NT2/D1 (cell line): ENCODE measurements at regions not wholly inside any gene's neighbourhood (a gene's known extent, or its start where the extent isn't known, plus 50 kb on each side); places are given as distances from the start of the nearest gene placed in this dataset.

Source experiments
- DNase-seq: peaks from one replicate; pipeline ENCODE4 v3.0.0-alpha.2; 2011; ENCODE audit warnings: low read depth, low spot score
- H3K27me3 ChIP-seq: 2 replicates; pipeline ENCODE4 v1.6.0; 2011; ENCODE audit warnings: mild to moderate bottlenecking; ENCODE audit not compliant: insufficient read length, insufficient read depth
- H3K36me3 ChIP-seq: 2 replicates; pipeline ENCODE4 v1.6.1; 2011; ENCODE audit warnings: mild to moderate bottlenecking, low read length, mixed read lengths; ENCODE audit not compliant: insufficient read depth, insufficient read length
- H3K4me1 ChIP-seq: 2 replicates; pipeline ENCODE4 v1.5.1; 2011; ENCODE audit not compliant: insufficient read depth, insufficient read length
- H3K4me3 ChIP-seq: 2 replicates; pipeline ENCODE4 v1.5.1; 2011; ENCODE audit warnings: low read depth; ENCODE audit not compliant: insufficient read length
- H3K9ac ChIP-seq: 2 replicates; pipeline ENCODE4 v1.6.0; 2011; ENCODE audit warnings: low read depth; ENCODE audit not compliant: insufficient read length
- H3K9me3 ChIP-seq: 2 replicates; pipeline ENCODE4 v1.5.1; 2011; ENCODE audit warnings: mild to moderate bottlenecking, low read length; ENCODE audit not compliant: insufficient read depth
- SUZ12 ChIP-seq: IDR thresholded peaks from 2 replicates; pipeline ENCODE4 v1.6.1; 2011; ENCODE audit not compliant: insufficient read length, insufficient read depth; ENCODE audit errors: extremely low read depth
- YY1 ChIP-seq: IDR thresholded peaks from 2 replicates; pipeline ENCODE4 v1.6.1; 2011; ENCODE audit not compliant: insufficient read length, insufficient read depth
- ZNF274 ChIP-seq: IDR thresholded peaks from 2 replicates; pipeline ENCODE4 v1.6.1; 2011; ENCODE audit warnings: mild to moderate bottlenecking, low read depth, low read length

DNA sequence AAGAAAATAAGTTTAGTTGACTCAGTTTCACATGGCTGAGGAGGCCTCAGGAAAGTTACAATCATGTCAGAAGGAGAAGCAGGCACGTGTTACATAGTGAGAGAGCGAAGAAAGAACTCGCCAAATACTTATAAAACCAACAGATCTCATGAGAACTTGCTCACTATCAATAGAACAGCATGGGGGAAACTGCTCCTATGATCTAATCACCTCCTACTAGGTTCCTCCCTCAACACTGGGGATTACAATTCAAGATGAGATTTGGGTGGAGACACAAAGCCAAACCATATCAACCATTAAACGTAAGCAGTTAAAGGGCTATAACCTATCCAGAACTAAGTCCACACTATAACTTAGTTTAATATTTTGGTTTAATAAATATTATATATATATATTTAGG is 113.8 kb upstream of the ADGRL3 start:
- DNase-seq = no peak
- H3K4me1 ChIP-seq = no peaks in the 10 kb centered on the region
- H3K36me3 ChIP-seq = no peaks in the 10 kb centered on the region
- no peaks in the 10 kb centered on the region for H3K9me3 ChIP-seq
- H3K9ac ChIP-seq = no peak overlapping the region
- H3K27me3 ChIP-seq = no peaks in the 10 kb centered on the region
- H3K4me3 ChIP-seq = no peak overlapping the region
- TF ChIP-seq ZNF274 (no peak), SUZ12 (no peak), YY1 (no peak)

DNA sequence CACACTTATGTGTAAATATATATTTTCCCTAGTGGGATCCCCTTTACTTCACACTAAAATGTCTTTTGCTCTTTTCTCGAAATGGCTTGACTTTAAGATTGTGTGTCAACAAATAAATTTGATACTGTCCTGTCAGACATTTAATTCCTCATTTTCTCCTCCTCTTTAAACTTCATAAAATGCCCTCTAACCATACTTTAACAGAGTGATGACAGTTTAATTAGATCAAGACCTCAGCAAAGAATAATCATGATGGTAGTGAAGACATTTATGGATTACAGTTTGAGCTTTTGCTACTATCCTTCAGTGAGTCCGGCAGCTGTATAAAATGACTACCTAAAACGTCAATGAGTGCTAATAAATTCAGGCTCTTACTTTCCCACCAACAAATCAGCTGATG is 113.1 kb upstream of the ADGRL3 start:
- no peak for DNase-seq
- Histone ChIP-seq H3K4me3 (no peak overlapping the region), H3K36me3 (no peaks in the 10 kb centered on the region), H3K9ac (no peak overlapping the region), H3K9me3 (no peaks in the 10 kb centered on the region), H3K27me3 (no peaks in the 10 kb centered on the region), H3K4me1 (no peaks in the 10 kb centered on the region)
- no peak for TF ChIP-seq YY1
- no peak for TF ChIP-seq SUZ12
- no peak for TF ChIP-seq ZNF274

DNA sequence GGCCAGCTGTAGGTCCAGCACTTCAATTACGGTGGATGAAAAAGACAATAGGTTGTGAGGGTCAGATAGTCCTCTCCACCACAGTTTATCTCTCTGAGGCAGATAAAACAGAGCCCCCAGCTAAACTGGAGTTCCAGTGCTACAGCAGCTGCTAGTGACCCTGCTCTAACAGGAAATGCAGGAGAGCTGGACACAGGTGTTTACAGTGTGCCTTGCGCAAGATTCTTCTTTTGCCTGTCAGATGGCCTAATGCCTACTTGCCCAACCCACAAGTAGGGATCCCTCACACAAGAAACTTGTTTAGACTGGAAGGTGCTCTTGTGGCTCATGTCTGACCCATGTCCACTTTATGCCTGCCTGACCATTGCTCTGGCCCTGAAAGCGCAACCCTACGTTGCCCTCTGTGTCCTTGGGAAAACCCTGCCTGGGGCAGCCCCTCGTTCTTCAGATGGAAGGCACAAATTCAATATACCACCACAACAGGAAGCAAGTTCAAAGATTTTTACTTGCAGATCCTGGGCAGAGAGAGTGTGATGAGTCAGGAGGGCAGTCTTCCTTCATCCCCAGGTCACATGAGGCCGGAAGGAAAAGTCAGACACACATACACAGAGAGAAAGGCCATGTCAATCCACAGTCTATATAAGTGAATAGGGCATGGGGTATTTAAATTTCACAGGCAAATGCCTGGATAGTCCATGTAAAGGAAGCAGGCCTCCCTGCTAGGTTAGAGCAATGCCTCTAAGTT is 105.1 kb upstream of the ADGRL3 start:
- no peak for DNase-seq
- TF ChIP-seq SUZ12 = no peak
- TF ChIP-seq ZNF274 = no peak
- TF ChIP-seq YY1 = no peak
- Histone ChIP-seq H3K4me3 (no peak overlapping the region), H3K9me3 (no peaks in the 10 kb centered on the region), H3K27me3 (no peaks in the 10 kb centered on the region), H3K9ac (no peak overlapping the region), H3K36me3 (no peaks in the 10 kb centered on the region), H3K4me1 (no peaks in the 10 kb centered on the region)

DNA sequence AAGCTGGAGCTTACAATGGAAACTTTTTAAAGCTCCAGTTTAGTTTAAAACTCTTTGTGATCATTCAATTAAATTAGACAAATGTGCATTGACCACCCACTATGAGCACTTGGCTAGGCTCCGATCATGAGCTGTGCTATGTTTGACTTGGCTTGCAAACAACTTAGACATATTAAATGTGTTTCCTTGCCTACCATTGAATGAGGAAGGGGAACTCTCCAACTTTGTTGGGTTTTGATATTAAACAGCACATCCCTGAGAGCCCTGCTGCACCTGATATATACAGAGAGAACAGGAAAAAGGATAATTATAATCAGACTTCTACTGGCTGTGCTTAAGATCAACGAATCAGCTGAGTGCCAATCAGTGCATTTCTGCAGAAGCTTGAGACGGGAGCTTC is 71.4 kb upstream of the ADGRL3 start:
- TF ChIP-seq ZNF274 (no peak), SUZ12 (no peak), YY1 (no peak)
- no peak for DNase-seq
- Histone ChIP-seq H3K36me3 (no peaks in the 10 kb centered on the region), H3K27me3 (no peaks in the 10 kb centered on the region), H3K9ac (no peak overlapping the region), H3K4me1 (no peaks in the 10 kb centered on the region), H3K4me3 (no peak overlapping the region), H3K9me3 (no peaks in the 10 kb centered on the region)

DNA sequence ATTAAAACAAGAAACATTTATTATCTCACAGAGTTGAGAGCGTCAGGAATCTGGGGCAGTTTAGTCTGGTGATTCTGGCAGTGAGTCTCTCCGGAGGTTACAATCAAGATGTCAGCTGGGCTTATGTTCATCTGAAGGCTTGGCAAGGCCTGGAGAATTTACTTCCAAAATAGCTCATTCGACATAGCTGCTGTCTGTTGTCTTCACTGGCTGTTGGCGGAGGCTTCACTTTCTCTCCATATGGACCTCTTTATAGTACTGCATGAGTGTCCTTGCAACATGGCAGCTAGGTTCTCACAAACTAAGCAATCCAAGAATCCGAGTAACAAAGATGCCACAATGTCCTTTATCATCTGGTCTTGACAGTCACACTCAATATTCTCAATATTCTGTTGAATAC is 70.2 kb upstream of the ADGRL3 start:
- Histone ChIP-seq H3K36me3 (no peaks in the 10 kb centered on the region), H3K4me3 (no peak overlapping the region), H3K9me3 (no peaks in the 10 kb centered on the region), H3K27me3 (no peaks in the 10 kb centered on the region), H3K9ac (no peak overlapping the region), H3K4me1 (no peaks in the 10 kb centered on the region)
- no peak for DNase-seq
- TF ChIP-seq ZNF274 (no peak), SUZ12 (no peak), YY1 (no peak)

DNA sequence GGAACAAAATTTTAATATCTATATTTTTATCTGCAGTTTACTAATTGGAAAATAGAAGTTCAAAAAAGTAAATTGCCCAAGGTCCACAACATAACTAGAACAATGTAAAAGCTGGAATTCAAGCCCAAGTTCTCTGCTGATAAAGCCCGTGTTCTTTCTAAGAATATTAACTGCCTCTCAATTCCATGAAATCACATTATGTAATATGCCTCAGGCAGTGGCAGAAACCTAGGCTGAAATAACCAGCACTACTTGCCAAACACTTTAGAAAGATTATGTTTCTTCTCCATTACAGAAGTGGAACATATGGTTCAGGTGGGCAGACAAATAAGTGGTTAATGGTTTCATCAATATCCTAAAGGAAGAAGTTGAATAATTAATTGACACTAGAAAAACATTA is 56.7 kb upstream of the ADGRL3 start:
- H3K27me3 ChIP-seq = no peaks in the 10 kb centered on the region
- H3K4me1 ChIP-seq = no peaks in the 10 kb centered on the region
- no peak for DNase-seq
- no peaks in the 10 kb centered on the region for H3K9me3 ChIP-seq
- no peak overlapping the region for H3K4me3 ChIP-seq
- no peak overlapping the region for H3K9ac ChIP-seq
- TF ChIP-seq YY1 (no peak), ZNF274 (no peak), SUZ12 (no peak)
- H3K36me3 ChIP-seq = no peaks in the 10 kb centered on the region

DNA sequence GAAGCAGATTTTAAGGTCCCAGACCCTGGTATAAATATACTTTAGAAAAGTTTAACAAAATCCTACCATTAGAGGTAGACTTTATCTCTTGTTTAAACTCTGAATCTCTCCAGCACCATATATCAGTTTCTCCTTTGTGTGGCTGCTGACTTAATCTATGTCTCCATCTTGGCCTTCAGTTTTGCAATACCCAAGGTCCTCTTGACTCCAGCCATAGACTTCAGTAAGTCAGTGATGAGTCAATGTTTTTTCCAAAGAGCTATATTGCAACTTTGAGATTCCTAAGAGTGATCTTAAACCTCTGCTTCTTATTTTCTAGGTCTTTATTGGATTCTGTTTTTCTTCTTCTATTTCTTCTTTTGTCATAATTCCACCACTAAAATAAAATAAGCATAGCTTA is 50.8 kb upstream of the ADGRL3 start:
- Histone ChIP-seq H3K4me3 (no peak overlapping the region), H3K9ac (no peak overlapping the region), H3K4me1 (no peaks in the 10 kb centered on the region), H3K9me3 (no peaks in the 10 kb centered on the region), H3K27me3 (no peaks in the 10 kb centered on the region), H3K36me3 (no peaks in the 10 kb centered on the region)
- TF ChIP-seq SUZ12 = no peak
- no peak for TF ChIP-seq ZNF274
- no peak for TF ChIP-seq YY1
- no peak for DNase-seq
